ENCODE measurements at regions not wholly inside any gene's neighbourhood (a gene's known extent, or its start where the extent isn't known, plus 50 kb on each side); places are given as distances from the start of the nearest gene placed in this dataset.

- peak in 1 of 2 experiments; percentile 23 for DNase-seq (ENCODE audit: low read depth in 1 of 2, low spot score in 1 of 2)
- in situ Hi-C loops (cut with HindIII; ENCODE audit: low pct_unique_long_range_greater_than_20kb, low sequenced_read_pairs), result no loop called here
- TF ChIP-seq JUND (IDR thresholded peaks at IDR 0.05; ENCODE audit: low read depth), result no peak
These were observed 369.7 kb upstream of the AKR1E2 start for GRCh38 chr10:4456279-4456678.

- TF ChIP-seq JUND (IDR thresholded peaks at IDR 0.05; ENCODE audit: low read depth), result no peak
- in situ Hi-C loops (cut with HindIII; ENCODE audit: low pct_unique_long_range_greater_than_20kb, low sequenced_read_pairs), result no loop called here
- DNase-seq (ENCODE audit: low read depth in 1 of 2, low spot score in 1 of 2), result no peak
These were observed 372.1 kb upstream of the AKR1E2 start for GRCh38 chr10:4453950-4454349.

- in situ Hi-C loops (cut with HindIII; ENCODE audit: low pct_unique_long_range_greater_than_20kb, low sequenced_read_pairs), result no loop called here
- DNase-seq (ENCODE audit: low read depth in 1 of 2, low spot score in 1 of 2), result no peak
- TF ChIP-seq JUND (IDR thresholded peaks at IDR 0.05; ENCODE audit: low read depth), result no peak
These were observed 372.7 kb upstream of the AKR1E2 start for GRCh38 chr10:4453276-4453675.

- DNase-seq (ENCODE audit: low read depth in 1 of 2, low spot score in 1 of 2), result no peak
- in situ Hi-C loops (cut with HindIII; ENCODE audit: low pct_unique_long_range_greater_than_20kb, low sequenced_read_pairs), result no loop called here
- no peak for TF ChIP-seq JUND (IDR thresholded peaks at IDR 0.05; ENCODE audit: low read depth)
These were observed 374.8 kb upstream of the AKR1E2 start for GRCh38 chr10:4450981-4451908.

- TF ChIP-seq JUND (IDR thresholded peaks at IDR 0.05; ENCODE audit: low read depth), result no peak
- DNase-seq (ENCODE audit: low read depth in 1 of 2, low spot score in 1 of 2), result no peak
- in situ Hi-C loops (cut with HindIII; ENCODE audit: low pct_unique_long_range_greater_than_20kb, low sequenced_read_pairs), result no loop called here
These were observed 375.8 kb upstream of the AKR1E2 start for GRCh38 chr10:4450169-4450568.

- in situ Hi-C loops (cut with HindIII; ENCODE audit: low pct_unique_long_range_greater_than_20kb, low sequenced_read_pairs), result no loop called here
- no peak for DNase-seq (ENCODE audit: low read depth in 1 of 2, low spot score in 1 of 2)
- no peak for TF ChIP-seq JUND (IDR thresholded peaks at IDR 0.05; ENCODE audit: low read depth)
These were observed 378.0 kb upstream of the AKR1E2 start for GRCh38 chr10:4448030-4448429.

GRCh38 chr10:4443419-4443818, 382.6 kb upstream of the AKR1E2 start:
- in situ Hi-C loops (cut with HindIII; ENCODE audit: low pct_unique_long_range_greater_than_20kb, low sequenced_read_pairs), result no loop called here
- no peak for DNase-seq (ENCODE audit: low read depth in 1 of 2, low spot score in 1 of 2)
- TF ChIP-seq JUND (IDR thresholded peaks at IDR 0.05; ENCODE audit: low read depth), result no peak

GRCh38 chr10:4442296-4442695, 383.7 kb upstream of the AKR1E2 start:
- no peak for TF ChIP-seq JUND (IDR thresholded peaks at IDR 0.05; ENCODE audit: low read depth)
- no peak for DNase-seq (ENCODE audit: low read depth in 1 of 2, low spot score in 1 of 2)
- in situ Hi-C loops (cut with HindIII; ENCODE audit: low pct_unique_long_range_greater_than_20kb, low sequenced_read_pairs), result no loop called here

GRCh38 chr10:4440260-4440659, 385.7 kb upstream of the AKR1E2 start:
- no peak for DNase-seq (ENCODE audit: low read depth in 1 of 2, low spot score in 1 of 2)
- no peak for TF ChIP-seq JUND (IDR thresholded peaks at IDR 0.05; ENCODE audit: low read depth)
- in situ Hi-C loops (cut with HindIII; ENCODE audit: low pct_unique_long_range_greater_than_20kb, low sequenced_read_pairs), result no loop called here

- in situ Hi-C loops (cut with HindIII; ENCODE audit: low pct_unique_long_range_greater_than_20kb, low sequenced_read_pairs), result no loop called here
- DNase-seq (ENCODE audit: low read depth in 1 of 2, low spot score in 1 of 2), result peak in 1 of 2 experiments; percentile 67
- peak; percentile 42; the same call in 1 of the 2 replicates for TF ChIP-seq JUND (IDR thresholded peaks at IDR 0.05; ENCODE audit: low read depth)
These were observed 388.2 kb upstream of the AKR1E2 start for GRCh38 chr10:4437791-4438190.

GRCh38 chr10:4437061-4437460, 388.9 kb upstream of the AKR1E2 start:
- TF ChIP-seq JUND (IDR thresholded peaks at IDR 0.05; ENCODE audit: low read depth), result no peak
- no peak for DNase-seq (ENCODE audit: low read depth in 1 of 2, low spot score in 1 of 2)
- in situ Hi-C loops (cut with HindIII; ENCODE audit: low pct_unique_long_range_greater_than_20kb, low sequenced_read_pairs), result no loop called here

GRCh38 chr10:4436103-4436502, 389.9 kb upstream of the AKR1E2 start:
- DNase-seq (ENCODE audit: low read depth in 1 of 2, low spot score in 1 of 2), result no peak
- in situ Hi-C loops (cut with HindIII; ENCODE audit: low pct_unique_long_range_greater_than_20kb, low sequenced_read_pairs), result no loop called here
- TF ChIP-seq JUND (IDR thresholded peaks at IDR 0.05; ENCODE audit: low read depth), result no peak

- TF ChIP-seq JUND (IDR thresholded peaks at IDR 0.05; ENCODE audit: low read depth), result no peak
- DNase-seq (ENCODE audit: low read depth in 1 of 2, low spot score in 1 of 2), result no peak
- in situ Hi-C loops (cut with HindIII; ENCODE audit: low pct_unique_long_range_greater_than_20kb, low sequenced_read_pairs), result no loop called here
These were observed 391.4 kb upstream of the AKR1E2 start for GRCh38 chr10:4434516-4435071.

Data from T47D (cell line).